Dermis microvascular lymphatic vessel endothelial cell (primary cell): ENCODE measurements at regions not wholly inside any gene's neighbourhood (a gene's known extent, or its start where the extent isn't known, plus 50 kb on each side); places are given as distances from the start of the nearest gene placed in this dataset.
"Not testable (repeated sequence)": the region's sequence is repeated elsewhere in the genome, so short reads cannot be mapped to it uniquely, and the experiment has no call there.

Experiments
- DNase-seq, 2 donors: peaks; one replicate each; pipeline versions ENCODE4 v3.0.0 to v3.0.0-alpha.2; 2010; ENCODE audit warnings: low read depth in 2 of 2

- no peak for DNase-seq
Observed at GRCh38 chr11:70548976-70549375, 150.6 kb downstream of the CTTN start.

- DNase-seq, result no peak
Observed at GRCh38 chr11:70549386-70549785, 151.1 kb downstream of the CTTN start.

- no peak for DNase-seq
Observed at GRCh38 chr11:70549796-70550195, 151.5 kb downstream of the CTTN start.

- DNase-seq, result no peak
Observed at GRCh38 chr11:70550456-70551195, 152.3 kb downstream of the CTTN start.

- no peak for DNase-seq
Observed at GRCh38 chr11:70551351-70552166, 153.2 kb downstream of the CTTN start.

GRCh38 chr11:70552167-70553150 is 154.1 kb downstream of the CTTN start:
- DNase-seq, result no peak

GRCh38 chr11:70555078-70555477 is 156.7 kb downstream of the CTTN start:
- DNase-seq, result no peak

- no peak for DNase-seq
Observed at GRCh38 chr11:70556884-70557741, 158.8 kb downstream of the CTTN start.

GRCh38 chr11:70557742-70558485 is 159.6 kb downstream of the CTTN start:
- DNase-seq, result no peak

GRCh38 chr11:70558681-70559080 is 160.4 kb downstream of the CTTN start:
- DNase-seq, result no peak

- DNase-seq, result no peak
Observed at GRCh38 chr11:70559516-70559915, 161.2 kb downstream of the CTTN start.

- DNase-seq, result not testable (repeated sequence)
Observed at GRCh38 chr11:70560621-70561020, 162.3 kb downstream of the CTTN start.

GRCh38 chr11:70566768-70567530 is 168.6 kb downstream of the CTTN start:
- no peak for DNase-seq

- DNase-seq, result no peak
Observed at GRCh38 chr11:70567680-70568034, 169.3 kb downstream of the CTTN start.

- peak in 1 of 2 donors; percentile 10 for DNase-seq
Observed at GRCh38 chr11:70568035-70568813, 169.9 kb downstream of the CTTN start.

GRCh38 chr11:70568814-70569617 is 170.7 kb downstream of the CTTN start:
- DNase-seq, result no peak

- DNase-seq, result no peak
Observed at GRCh38 chr11:70569618-70569890, 171.2 kb downstream of the CTTN start.
